ENCODE measurements at regions not wholly inside any gene's neighbourhood (a gene's known extent, or its start where the extent isn't known, plus 50 kb on each side); places are given as distances from the start of the nearest gene placed in this dataset.

DNA sequence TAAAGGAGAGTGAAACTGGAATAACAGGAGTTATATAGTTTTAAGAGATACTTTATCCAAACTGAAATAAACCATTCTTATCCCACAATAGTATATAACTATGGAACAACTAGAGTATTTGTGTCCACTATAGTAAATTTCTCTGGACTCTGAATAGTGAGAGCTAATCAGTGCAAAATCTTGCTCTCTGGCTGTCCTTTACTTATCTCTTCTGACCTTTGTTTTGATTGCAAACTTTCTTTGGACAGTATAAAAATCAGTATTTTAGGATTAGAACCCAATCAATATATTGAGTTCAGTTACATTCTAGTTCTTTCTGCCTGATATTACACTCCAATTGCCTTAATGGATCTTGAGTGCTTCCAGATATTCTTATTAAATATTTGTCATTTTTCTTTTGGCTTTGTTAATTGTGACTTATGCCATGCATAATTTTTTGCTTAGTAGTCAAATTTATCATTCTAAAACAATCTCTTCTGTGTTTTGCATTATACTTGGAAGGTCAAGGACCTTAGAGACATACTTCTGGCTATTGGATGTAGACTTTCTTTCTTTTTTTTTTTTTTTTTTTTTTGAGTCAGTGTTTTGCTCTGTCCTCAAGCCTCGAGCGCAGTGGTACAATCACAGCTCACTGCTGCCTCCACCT, 89.9 kb upstream of the AMN1 start:
- DNase-seq = no peak
- no peak for TF ChIP-seq CTCF (IDR thresholded peaks at IDR 0.05; ENCODE audit: insufficient read depth in 1 of 2, low read depth in 1 of 2, low read length in 1 of 2, severe bottlenecking in 1 of 2, unreplicated experiment in 1 of 2)
- H3K27me3 Mint-ChIP-seq (ENCODE audit: insufficient read depth, unreplicated experiment) = no peaks in the 10 kb centered on the region
- CTCF ChIA-PET = no interaction called here
- Histone ChIP-seq H3K27me3 (replicated peaks; ENCODE audit: control insufficient read depth, insufficient read depth, low read length) (no peaks in the 10 kb centered on the region), H3K9me3 (peaks cover 22% of the 10 kb centered on the region), H3K4me3 (ENCODE audit: low read depth, low read length) (no peak overlapping the region), H3K36me3 (ENCODE audit: control insufficient read depth, insufficient read depth, low read length) (no peaks in the 10 kb centered on the region), H3K4me1 (peaks cover 18% of the 10 kb centered on the region)
- intact Hi-C loops (cut with micrococcal nuclease; ENCODE audit: unreplicated experiment) = no loop called here
- H3K9me3 Mint-ChIP-seq (ENCODE audit: unreplicated experiment) = no peaks in the 10 kb centered on the region
- POLR2A ChIA-PET = no interaction called here
- no peaks in the 10 kb centered on the region for H3K4me1 Mint-ChIP-seq (ENCODE audit: low read depth, unreplicated experiment)
- no TSS peak for BruUV-seq (replicated peaks)
- H3K4me3 Mint-ChIP-seq (ENCODE audit: unreplicated experiment) = no peak overlapping the region
- H3K36me3 Mint-ChIP-seq (ENCODE audit: insufficient read depth, unreplicated experiment) = no peaks in the 10 kb centered on the region
- H3K27ac Mint-ChIP-seq (ENCODE audit: unreplicated experiment) = no peak overlapping the region

- no peak for TF ChIP-seq CTCF (IDR thresholded peaks at IDR 0.05; ENCODE audit: insufficient read depth in 1 of 2, low read depth in 1 of 2, low read length in 1 of 2, severe bottlenecking in 1 of 2, unreplicated experiment in 1 of 2)
- Histone ChIP-seq H3K4me3 (ENCODE audit: low read depth, low read length) (no peak overlapping the region), H3K36me3 (ENCODE audit: control insufficient read depth, insufficient read depth, low read length) (no peaks in the 10 kb centered on the region; the same call in 1 of the 2 replicates), H3K4me1 (peaks cover 24% of the 10 kb centered on the region), H3K27me3 (replicated peaks; ENCODE audit: control insufficient read depth, insufficient read depth, low read length) (no peaks in the 10 kb centered on the region), H3K9me3 (peaks cover 22% of the 10 kb centered on the region)
- H3K27ac Mint-ChIP-seq (ENCODE audit: unreplicated experiment) = no peak overlapping the region
- intact Hi-C loops (cut with micrococcal nuclease; ENCODE audit: unreplicated experiment) = no loop called here
- no TSS peak for BruUV-seq (replicated peaks)
- POLR2A ChIA-PET = no interaction called here
- H3K4me3 Mint-ChIP-seq (ENCODE audit: unreplicated experiment) = no peak overlapping the region
- H3K4me1 Mint-ChIP-seq (ENCODE audit: low read depth, unreplicated experiment) = peaks cover 9% of the 10 kb centered on the region
- no peak for DNase-seq
- CTCF ChIA-PET = no interaction called here
- no peaks in the 10 kb centered on the region for H3K9me3 Mint-ChIP-seq (ENCODE audit: unreplicated experiment)
- H3K36me3 Mint-ChIP-seq (ENCODE audit: insufficient read depth, unreplicated experiment) = no peaks in the 10 kb centered on the region
- no peaks in the 10 kb centered on the region for H3K27me3 Mint-ChIP-seq (ENCODE audit: insufficient read depth, unreplicated experiment)
Measured at GRCh38 chr12:31817120-31817519, 88.3 kb upstream of the AMN1 start.

GRCh38 chr12:31815096-31815495, 86.3 kb upstream of the AMN1 start:
- H3K36me3 ChIP-seq (ENCODE audit: control insufficient read depth, insufficient read depth, low read length) = no peaks in the 10 kb centered on the region; the same call in 1 of the 2 replicates
- peak; percentile 51 to 58 for DNase-seq
- no peak overlapping the region for H3K4me3 ChIP-seq (ENCODE audit: low read depth, low read length)
- Mint-ChIP-seq H3K27me3 (ENCODE audit: insufficient read depth, unreplicated experiment) (no peaks in the 10 kb centered on the region), H3K4me3 (ENCODE audit: unreplicated experiment) (no peak overlapping the region), H3K4me1 (ENCODE audit: low read depth, unreplicated experiment) (peaks cover 9% of the 10 kb centered on the region), H3K36me3 (ENCODE audit: insufficient read depth, unreplicated experiment) (no peaks in the 10 kb centered on the region), H3K27ac (ENCODE audit: unreplicated experiment) (peak overlapping the region; percentile 28), H3K9me3 (ENCODE audit: unreplicated experiment) (no peaks in the 10 kb centered on the region)
- H3K9me3 ChIP-seq = peaks cover 17% of the 10 kb centered on the region
- H3K4me1 ChIP-seq = peaks cover 24% of the 10 kb centered on the region
- no TSS peak for BruUV-seq (replicated peaks)
- POLR2A ChIA-PET = interaction anchor here (0.6 to 2.0 kb wide), 3 partner anchors 86 to 108 kb away, joined by 3 to 8 read pairs (median 4); partner anchors contain the start of gene AMN1
- CTCF ChIA-PET = interaction anchor here (1.0 kb wide), 1 partner anchor 85 kb away, joined by 3 read pairs; no protein-coding TSS in a partner anchor
- TF ChIP-seq CTCF (IDR thresholded peaks at IDR 0.05; ENCODE audit: insufficient read depth in 1 of 2, low read depth in 1 of 2, low read length in 1 of 2, severe bottlenecking in 1 of 2, unreplicated experiment in 1 of 2) = no peak
- H3K27me3 ChIP-seq (replicated peaks; ENCODE audit: control insufficient read depth, insufficient read depth, low read length) = no peaks in the 10 kb centered on the region
- intact Hi-C loops (cut with micrococcal nuclease; ENCODE audit: unreplicated experiment) = loop anchor here (1.0 kb wide), 2 partner anchors 42 to 66 kb away; no protein-coding TSS in a partner anchor
